Pancreas (tissue), 10 donors: ENCODE measurements at regions not wholly inside any gene's neighbourhood (a gene's known extent, or its start where the extent isn't known, plus 50 kb on each side); places are given as distances from the start of the nearest gene placed in this dataset.
"Not testable (repeated sequence)": the region's sequence is repeated elsewhere in the genome, so short reads cannot be mapped to it uniquely, and the experiment has no call there.

Source experiments
- ATAC-seq, 4 donors: fragments of 200-7000 bp; cut with Tn5 transposase; one replicate each; pipeline versions ENCODE4 v1.8.0 to v1.9.1; 2020; ENCODE audit warnings: mild to moderate bottlenecking in 4 of 4, moderate library complexity in 4 of 4
- DNase-seq, 6 donors: peaks; one replicate each; pipeline ENCODE4 v3.0.0-alpha.2; 2020
- FAIRE-seq: peaks from 2 replicates; lab custom pipeline; 2012; peaks lifted over from hg19 to GRCh38; lab: Jason Lieb, UNC
- H3K27ac ChIP-seq, 4 donors: fragments of 200-600 bp; sonication (generic); 1 replicate in 3 of 4; 2 replicates in 1 of 4; pipeline versions ENCODE4 v1.5.0 to v1.8.0; 2020
- H3K27me3 ChIP-seq, 4 donors: fragments of 200-600 bp; one replicate each; pipeline ENCODE4 v1.8.0; 2021
- H3K36me3 ChIP-seq, 3 donors: fragments of 200-600 bp; sonication (generic) in 1 of 3; one replicate each; pipeline versions ENCODE4 v1.5.0 to v1.8.0; 2020 to 2021
- H3K4me1 ChIP-seq, 3 donors: fragments of 200-600 bp; one replicate each; pipeline ENCODE4 v1.8.0; 2021
- H3K4me3 ChIP-seq, 4 donors: fragments of 200-600 bp; sonication (generic) in 2 of 4; one replicate each; pipeline versions ENCODE4 v1.5.0 to v1.8.0; 2020 to 2021
- H3K9me3 ChIP-seq, 4 donors: fragments of 200-600 bp; one replicate each; pipeline ENCODE4 v1.8.0; 2021
- WGBS, 2 donors: extraction: QIAGEN DNeasy Blood & Tissue Kit; methylation state at CpG; one replicate each; pipeline ENCODE4 v1.1.7; 2013; 5-methylcytosine and 5-hydroxymethylcytosine counted together
- intact Hi-C, 3 donors: fragments of 100-400 bp; cut with DNase I; formaldehyde crosslinking; loops; one replicate each; pipeline versions ENCODE4 v1.11.1 to v1.14.2; 2022
- TF ChIP-seq, protein P1 (sequence below), 4 donors: fragments of 200-600 bp; sonication (generic) in 3 of 4; IDR thresholded peaks; one replicate each; pipeline versions ENCODE4 v1.5.0 to v1.8.0; 2021; ENCODE audit warnings: antibody characterized with exemption in 4 of 4
- donor health status: healthy with polysubstance abuse.
- donor health status: DM: no; HTN: no; CAD: no; lungs with moderate emphysema.
- donor health status: DM: no; HTN: no; CAD: no.
- donor health status: control.
- donor health status: control.
- donor health status: Bipolar disorder and iron deficiency.
- donor health status: DM: yes; HTN: yes; CAD: no.
- donor health status: DM: no; HTN: no; CAD: no.
- donor health status: DM: no; HTN: no; CAD: no.
- donor health status: DM: yes; HTN: yes; CAD: no.

DNA sequence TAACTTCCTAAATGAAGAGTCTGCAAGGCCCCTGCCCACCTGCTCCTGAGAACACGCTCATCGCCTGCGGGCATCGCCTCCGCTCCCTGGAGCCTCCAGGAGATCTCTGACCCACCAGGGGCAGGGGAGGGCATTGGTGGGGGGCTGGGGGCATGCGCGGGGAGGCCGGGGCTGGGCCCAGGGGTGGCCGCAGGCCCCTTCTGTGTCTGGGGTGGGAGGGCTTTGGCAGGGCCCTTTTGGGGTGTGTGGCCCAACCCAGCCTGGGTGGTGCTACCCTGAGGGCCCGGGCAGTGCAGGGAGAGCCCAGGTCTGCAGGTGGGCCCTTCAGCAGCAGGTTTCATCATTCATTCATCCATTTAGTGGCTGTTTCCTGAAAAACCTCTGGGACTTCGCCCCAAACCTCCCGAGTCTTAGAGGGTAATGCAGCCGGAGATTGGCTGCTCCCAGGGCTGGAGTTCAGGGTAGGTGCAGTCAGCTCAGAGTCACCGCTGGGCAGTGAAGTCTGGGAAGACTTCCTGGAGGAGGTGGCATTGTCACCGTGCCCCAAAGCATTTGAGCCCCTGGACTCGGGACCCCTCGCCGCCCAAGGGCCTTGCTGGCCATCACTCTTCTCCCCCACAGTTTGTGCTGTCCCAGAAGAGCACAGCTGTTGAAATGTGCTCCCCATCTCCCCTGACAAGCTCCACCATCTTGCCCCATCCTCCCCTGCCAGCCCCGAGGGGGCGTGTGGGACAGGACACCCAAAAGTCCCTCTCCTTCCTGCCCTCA lies 255.1 kb downstream of the PARP8 start:
- Histone ChIP-seq H3K9me3 (no peaks in the 10 kb centered on the region), H3K27me3 (no peaks in the 10 kb centered on the region), H3K4me3 (no peak overlapping the region), H3K36me3 (no peaks in the 10 kb centered on the region), H3K27ac (no peak overlapping the region), H3K4me1 (no peaks in the 10 kb centered on the region)
- peak in 1 of 6 donors; percentile 44 for DNase-seq
- TF ChIP-seq, protein P1, sequence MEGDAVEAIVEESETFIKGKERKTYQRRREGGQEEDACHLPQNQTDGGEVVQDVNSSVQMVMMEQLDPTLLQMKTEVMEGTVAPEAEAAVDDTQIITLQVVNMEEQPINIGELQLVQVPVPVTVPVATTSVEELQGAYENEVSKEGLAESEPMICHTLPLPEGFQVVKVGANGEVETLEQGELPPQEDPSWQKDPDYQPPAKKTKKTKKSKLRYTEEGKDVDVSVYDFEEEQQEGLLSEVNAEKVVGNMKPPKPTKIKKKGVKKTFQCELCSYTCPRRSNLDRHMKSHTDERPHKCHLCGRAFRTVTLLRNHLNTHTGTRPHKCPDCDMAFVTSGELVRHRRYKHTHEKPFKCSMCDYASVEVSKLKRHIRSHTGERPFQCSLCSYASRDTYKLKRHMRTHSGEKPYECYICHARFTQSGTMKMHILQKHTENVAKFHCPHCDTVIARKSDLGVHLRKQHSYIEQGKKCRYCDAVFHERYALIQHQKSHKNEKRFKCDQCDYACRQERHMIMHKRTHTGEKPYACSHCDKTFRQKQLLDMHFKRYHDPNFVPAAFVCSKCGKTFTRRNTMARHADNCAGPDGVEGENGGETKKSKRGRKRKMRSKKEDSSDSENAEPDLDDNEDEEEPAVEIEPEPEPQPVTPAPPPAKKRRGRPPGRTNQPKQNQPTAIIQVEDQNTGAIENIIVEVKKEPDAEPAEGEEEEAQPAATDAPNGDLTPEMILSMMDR (IDR thresholded peaks at IDR 0.05): no peak
- FAIRE-seq: no peak
- no peak for ATAC-seq
- WGBS, 2 donors: 85 to 92% methylated on average over 20 of the region's 20 CpGs
- intact Hi-C loops: no loop called here

DNA sequence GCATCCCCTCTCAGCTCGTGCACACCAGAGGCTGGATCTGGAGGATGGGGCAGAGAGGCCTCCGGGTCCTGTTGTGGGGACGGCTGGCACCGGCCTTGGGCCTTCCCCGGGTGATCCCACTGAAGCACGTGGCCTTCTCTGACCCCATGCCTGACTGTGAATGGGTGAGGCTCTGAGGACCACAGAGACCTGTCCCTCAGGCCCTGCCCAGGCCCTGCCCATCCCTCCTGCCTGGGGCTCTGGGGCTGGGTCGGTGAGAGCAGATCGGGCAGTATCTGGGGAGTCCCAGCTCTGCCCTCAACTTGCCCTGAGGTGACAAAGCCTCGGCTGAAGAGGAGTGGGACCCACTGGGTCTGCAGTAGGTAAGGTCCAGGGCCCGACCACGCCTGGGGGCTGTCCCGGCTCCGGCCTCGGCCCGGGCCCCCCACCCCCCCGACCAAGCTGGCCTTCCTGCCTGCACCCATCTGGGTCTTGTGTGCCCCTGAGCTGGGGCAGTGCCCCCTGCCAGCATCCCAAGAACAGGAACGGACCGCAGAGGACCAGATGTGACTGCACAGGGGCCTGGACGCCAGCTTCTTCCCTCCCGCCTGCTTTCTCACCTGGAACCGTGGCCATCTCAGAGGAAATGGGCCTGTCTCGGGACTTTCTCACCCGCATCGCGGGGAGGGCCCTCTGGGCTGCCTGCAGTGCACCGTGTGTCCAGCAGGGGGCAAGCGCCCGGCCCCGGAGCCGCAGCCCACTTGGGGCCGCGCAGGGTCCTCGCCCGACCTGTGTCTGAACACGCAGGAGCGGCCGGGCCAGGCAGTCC lies 255.9 kb downstream of the PARP8 start:
- TF ChIP-seq, protein P1 (IDR thresholded peaks at IDR 0.05): peak in 3 of 4 donors; percentile 19 to 34 (median 23)
- H3K4me1 ChIP-seq, H3K9me3 ChIP-seq, H3K4me3 ChIP-seq, FAIRE-seq, H3K27me3 ChIP-seq, H3K36me3 ChIP-seq, intact Hi-C loops, H3K27ac ChIP-seq: not testable (repeated sequence)
- peak in 3 of 4 donors; percentile 55 to 65 (median 55) for ATAC-seq
- 70 to 71% methylated on average over 37 of the region's 37 CpGs for WGBS, 2 donors
- DNase-seq: peak in 1 of 6 donors; percentile 68

DNA sequence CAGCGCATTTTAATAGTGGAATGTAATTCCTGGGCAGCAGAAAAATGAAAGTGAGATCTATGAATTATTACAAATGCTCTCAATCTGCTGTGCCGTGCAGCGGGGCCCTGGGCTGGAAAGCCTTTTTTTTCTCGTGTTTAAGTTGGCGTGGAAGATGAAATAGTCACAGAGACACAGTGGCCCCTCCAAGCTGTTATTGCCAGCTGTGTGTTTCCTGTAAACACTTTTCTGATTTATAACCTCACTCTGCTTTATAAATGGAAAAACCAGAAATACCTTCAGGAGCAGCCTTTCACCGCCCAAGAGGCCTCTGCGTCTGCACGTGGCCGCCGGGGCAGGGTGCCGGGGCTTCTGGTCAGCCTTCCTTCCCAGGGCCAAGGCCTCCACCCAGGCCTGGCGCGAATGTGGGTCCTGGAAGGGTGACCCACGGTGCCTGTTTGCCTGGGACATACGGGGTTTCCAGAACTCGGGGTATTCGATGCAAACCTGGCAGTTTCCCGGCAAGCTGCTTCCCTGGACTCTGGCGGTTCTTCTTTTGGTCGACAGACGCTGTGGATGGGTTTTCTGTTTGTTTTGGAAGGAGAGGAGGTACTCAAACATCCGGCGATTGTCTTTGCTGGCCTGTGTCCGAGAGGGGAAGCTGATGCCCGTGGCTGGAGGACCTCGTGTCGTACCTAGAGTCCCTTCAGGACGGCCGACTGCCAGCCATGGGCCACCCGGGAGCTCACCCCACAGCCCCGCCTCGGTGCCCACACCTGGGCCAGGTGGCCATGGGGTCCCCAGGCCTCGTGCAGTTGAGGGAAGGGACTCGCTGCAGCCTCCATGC lies 256.7 kb downstream of the PARP8 start:
- TF ChIP-seq, protein P1 (IDR thresholded peaks at IDR 0.05): no peak
- 82 to 85% methylated on average over 34 of the region's 34 CpGs for WGBS, 2 donors
- H3K36me3 ChIP-seq: no peaks in the 10 kb centered on the region
- ATAC-seq: no peak
- no peak overlapping the region for H3K4me3 ChIP-seq
- no peaks in the 10 kb centered on the region for H3K9me3 ChIP-seq
- no peak overlapping the region for H3K27ac ChIP-seq
- H3K27me3 ChIP-seq: no peaks in the 10 kb centered on the region
- no peaks in the 10 kb centered on the region for H3K4me1 ChIP-seq
- no peak for FAIRE-seq
- peak in 2 of 6 donors; percentile 12 to 51 for DNase-seq
- intact Hi-C loops: no loop called here

DNA sequence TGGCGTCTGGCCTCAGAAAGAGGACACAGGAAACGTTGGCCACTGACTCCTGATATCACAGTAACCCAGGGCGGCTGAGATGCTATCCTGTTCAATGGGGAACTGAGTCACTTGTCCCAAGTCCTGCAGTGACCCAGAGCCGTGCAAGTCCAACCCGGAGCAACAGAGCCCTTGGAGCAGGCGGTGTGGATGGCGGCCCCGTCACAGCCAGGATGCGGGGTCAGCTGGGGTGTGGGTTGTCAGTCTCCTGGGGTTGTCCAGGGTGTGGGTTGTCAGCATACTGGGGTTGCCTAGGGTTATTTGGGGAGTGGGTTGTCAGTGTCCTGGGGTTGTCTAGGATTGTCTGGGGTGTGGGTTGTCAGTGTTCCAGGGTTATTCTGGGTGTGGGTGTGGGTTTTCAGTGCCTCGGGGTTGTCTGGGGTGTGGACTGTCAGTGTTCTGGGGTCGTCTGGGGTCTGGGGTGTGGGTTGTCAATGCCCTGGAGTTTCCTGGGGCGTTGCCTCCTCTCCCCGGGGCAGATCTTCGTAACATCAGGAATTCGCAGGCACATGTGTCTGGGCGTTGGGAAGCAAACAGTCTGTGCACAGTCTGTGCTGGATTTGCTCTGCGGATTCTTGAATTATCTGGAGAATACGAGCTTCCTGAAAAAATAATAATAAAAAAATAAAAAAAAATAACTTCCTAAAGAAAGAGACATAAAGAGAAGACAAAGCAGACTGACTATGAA lies 257.5 kb downstream of the PARP8 start:
- WGBS, 2 donors: 69 to 79% methylated on average over 17 to 18 of the region's 18 CpGs
- Histone ChIP-seq H3K36me3 (no peaks in the 10 kb centered on the region), H3K27me3 (no peaks in the 10 kb centered on the region), H3K9me3 (no peaks in the 10 kb centered on the region), H3K4me3 (no peak overlapping the region), H3K27ac (no peak overlapping the region), H3K4me1 (no peaks in the 10 kb centered on the region)
- TF ChIP-seq, protein P1 (IDR thresholded peaks at IDR 0.05): no peak
- DNase-seq: no peak
- no peak for ATAC-seq
- no peak for FAIRE-seq
- intact Hi-C loops: no loop called here
